GM19035 (cell line): ENCODE measurements at regions not wholly inside any gene's neighbourhood (a gene's known extent, or its start where the extent isn't known, plus 50 kb on each side); places are given as distances from the start of the nearest gene placed in this dataset.
"Not testable (repeated sequence)": the region's sequence is repeated elsewhere in the genome, so short reads cannot be mapped to it uniquely, and the experiment has no call there.

ENCODE experiments used
- ATAC-seq: cut with Tn5 transposase; IDR thresholded peaks from one replicate; pipeline ENCODE4 v1.9.1; 2021; ENCODE audit not compliant: unreplicated experiment

DNA sequence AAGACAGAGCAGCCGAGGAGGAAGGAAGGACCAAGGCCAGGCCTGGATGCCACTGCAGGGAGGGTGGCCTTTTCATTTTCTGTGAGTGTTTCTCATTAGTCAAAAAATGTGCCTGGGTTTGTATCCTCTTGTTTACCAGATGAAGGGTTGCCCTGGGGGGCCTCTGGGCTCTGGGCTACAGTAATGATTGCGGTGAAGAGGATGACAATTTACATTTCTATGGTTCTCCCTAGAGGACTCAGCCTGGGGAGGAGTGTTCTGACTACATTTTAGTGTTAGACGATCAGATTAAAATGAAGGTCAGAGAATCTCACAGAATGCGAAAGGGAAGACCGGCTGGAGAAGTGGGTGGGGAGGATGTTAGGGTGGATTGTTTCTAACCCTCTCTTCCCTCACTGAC, 108.0 kb upstream of the KMT2C start:
- ATAC-seq = no peak

DNA sequence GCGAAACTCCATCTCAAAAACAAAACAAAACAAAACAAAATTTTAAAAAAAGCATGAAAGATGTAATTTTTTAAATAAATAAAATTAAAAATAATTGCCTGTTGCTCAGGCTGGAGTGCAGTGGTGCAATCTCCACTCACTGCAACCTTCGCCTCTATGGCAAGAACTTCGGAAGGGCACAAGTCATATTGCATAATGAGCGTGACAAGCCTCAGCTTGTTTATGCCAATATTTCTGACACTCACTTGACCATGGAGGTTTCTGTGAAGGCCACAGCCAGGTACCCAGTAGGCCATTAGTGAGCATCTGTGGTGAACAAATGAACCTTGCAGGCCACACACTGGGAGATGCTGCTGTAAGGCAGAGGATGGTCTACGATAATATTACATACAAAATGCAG, 106.1 kb upstream of the KMT2C start:
- no peak for ATAC-seq

DNA sequence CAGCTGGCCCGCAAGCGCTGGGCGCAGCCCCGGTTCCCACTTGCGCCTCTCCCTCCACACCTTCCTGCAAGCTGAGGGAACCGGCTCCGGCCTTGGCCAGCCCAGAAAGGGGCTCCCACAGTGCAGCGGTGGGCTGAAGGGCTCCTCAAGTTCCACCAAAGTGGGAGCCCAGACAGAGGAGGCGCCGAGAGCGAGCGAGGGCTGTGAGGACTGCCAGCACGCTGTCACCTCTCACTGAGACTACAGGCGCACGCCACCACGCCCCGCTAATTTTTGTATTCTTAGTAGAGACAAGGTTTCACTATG, 103.3 kb upstream of the KMT2C start:
- not testable (repeated sequence) for ATAC-seq

DNA sequence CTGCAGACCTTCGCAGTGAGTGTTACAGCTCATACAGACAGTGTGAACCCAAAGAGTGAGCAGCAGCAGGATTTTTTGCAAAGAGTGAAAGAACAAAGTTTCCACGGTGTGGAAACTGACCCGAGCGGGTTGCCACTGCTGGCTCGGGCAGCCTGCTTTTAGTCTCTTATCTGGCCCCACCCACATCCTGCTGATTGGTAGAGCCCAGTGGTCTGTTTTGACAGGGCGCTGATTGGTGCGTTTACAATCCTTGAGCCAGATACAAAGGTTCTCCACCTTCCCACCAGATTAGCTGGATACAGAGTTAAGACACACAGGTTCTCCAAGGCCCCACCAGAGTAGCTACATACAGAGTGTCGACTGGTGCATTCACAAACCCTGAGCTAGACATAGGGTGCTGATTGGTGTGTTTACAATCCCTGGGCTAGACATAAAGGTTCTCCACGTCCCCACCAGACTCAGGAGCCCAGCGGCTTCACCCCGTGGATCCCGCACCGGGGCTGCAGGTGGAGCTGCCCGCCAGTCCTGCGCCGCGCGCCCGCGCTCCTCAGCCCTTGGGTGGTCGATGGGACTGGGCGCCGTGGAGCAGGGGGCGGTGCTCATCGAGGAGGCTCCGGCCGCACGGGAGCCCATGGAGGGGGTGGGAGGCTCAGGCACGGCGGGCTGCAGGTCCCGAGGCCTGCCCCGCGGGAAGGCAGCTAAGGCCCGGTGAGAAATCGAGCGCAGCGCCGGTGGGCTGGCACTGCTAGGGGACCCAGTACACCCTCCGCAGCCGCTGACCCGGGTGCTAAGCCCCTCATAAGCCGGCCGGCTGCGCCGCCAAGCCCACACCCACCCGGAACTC, 102.8 kb upstream of the KMT2C start:
- not testable (repeated sequence) for ATAC-seq

DNA sequence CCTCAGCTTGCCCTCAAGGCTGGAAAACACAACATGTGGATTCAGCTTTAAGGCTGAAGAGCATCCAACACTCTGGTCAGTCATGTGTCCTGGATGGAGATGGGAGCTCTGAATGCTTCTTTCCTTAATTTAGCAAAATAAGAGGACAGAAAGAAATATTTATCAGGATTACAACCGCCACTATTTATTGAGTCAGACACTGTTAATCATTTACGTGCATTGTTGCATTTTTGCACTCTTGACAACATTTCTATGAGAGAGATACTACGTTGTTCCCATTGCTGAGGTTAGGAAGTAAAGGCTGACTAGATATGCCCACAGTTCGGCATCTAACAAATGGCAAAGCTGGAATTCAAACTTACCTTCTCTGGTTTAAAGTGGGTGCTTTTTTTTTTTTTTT, 101.8 kb upstream of the KMT2C start:
- ATAC-seq = no peak

DNA sequence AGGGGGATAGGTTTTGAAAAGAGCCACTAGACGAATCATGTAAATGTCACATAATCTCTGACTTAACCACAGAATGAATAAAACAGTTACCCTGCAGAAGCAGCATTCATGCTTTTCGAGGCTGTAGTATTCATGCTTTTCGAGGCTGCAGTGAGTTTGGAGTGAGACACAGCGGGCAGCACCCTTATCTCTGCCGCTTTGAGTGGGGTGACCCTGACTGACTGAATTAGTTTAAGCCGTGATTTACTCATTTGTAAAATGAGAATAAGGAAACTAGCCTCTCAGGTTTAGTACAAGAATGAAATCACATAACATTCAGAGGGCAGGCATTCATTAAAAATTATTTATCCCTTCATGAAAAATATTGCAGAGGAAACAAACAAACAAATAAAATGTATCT, 92.8 kb upstream of the KMT2C start:
- no peak for ATAC-seq

DNA sequence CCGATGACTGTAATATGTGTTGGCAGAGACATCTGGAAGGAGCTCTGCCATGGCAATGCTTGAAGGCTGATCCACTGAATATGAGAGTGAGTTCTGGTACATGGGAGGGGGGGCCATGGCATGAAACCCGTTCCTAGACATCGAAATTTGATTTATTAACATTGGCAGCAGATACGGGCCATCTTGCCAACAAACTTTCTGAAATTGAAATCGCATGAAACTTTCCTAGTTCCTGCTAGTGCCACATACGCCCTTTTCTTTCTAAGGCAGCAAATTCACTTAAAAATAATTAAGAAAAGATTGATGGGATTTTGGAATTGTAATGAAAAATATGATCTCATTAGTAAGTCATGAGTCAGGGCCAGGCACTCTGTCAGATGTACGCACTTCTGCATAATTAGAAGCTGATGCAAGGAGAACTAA, 91.8 kb upstream of the KMT2C start:
- no peak for ATAC-seq

DNA sequence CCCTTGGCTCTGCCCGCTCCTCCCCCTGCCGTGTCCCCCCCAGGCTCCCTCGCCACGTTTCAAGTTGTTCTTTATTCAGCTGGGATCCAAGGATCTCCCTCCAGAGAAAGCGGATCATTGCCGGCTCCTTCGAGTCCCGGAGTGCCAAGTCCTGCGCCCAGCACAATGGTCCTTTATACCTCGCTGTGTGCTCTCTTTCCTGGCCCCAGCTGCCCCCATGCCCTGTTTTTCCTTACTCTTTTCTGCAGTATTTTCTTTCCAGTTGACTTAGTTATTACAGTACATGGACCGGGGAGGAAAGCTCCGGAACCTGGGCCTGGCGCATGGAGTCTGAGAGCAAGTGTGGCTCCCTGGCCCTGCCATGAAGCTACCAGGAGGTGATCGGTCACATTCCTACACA, 88.1 kb upstream of the KMT2C start:
- no peak for ATAC-seq

DNA sequence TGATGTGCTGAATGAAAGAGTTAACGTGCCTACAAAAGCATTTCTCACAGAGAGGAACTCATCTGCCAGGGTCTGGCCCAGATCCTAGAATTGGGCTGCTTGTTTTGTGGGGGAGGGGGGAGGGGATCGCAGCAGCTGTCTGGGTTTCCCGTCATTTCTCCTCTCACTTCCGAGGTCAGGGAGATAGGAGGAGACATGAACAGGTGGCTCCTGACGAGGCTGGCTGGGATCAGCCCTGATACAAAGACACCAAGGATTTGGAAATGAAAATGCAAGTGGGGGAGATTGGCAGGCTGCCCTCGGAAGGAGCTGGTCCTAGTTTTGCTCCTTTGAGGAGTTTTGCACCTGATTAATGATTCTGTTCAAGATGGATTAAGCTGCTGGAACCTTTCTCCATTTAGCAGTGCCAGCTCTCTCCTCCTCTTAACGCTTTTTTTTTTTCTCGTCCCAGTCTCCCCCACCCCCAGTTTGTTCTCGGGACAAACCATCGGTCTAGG, 86.8 kb upstream of the KMT2C start:
- no peak for ATAC-seq

DNA sequence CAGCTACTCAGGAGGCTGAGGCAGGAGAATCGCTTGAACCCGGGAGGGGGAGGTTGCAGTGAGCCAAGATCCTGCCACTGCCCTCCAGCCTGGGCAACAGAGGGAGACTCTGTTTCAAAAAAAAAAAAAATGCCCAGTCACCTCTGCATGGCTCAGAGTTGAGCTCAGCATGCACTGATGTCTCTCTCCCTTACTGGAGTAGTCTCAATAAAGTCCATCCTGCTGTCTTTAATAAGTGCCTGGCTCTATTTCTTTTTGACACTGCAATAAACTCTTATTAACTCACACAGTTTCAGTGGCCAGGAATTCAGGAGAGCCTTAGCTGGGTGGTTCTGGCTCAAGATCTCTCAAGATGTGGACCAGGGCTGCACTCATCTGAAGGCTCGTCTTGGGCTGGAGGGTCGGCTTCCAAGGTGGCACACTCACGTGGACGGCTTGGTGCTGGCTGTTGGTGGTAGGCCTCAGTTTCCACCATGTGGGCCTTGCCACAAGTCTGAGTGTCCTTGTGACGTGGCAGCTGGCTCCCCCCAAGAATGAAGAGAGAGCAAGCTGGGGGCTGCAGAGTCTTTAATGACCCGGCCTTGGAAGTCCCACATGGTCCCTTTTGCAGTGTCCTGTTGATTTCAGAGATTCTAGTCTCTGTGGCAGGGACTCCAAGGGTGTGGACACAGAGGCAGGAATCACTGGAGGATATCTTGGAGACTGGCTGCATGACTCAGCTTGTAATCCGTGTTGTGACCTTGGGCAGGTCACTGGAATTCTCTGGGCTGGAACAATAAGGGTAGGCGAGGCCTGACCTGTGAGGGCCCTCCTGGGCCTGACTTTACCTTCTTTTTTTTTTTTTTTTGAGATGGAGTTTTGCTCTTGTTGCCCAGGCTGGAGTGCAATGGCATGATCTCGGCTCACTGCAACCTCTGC, 85.9 kb upstream of the KMT2C start:
- no peak for ATAC-seq

DNA sequence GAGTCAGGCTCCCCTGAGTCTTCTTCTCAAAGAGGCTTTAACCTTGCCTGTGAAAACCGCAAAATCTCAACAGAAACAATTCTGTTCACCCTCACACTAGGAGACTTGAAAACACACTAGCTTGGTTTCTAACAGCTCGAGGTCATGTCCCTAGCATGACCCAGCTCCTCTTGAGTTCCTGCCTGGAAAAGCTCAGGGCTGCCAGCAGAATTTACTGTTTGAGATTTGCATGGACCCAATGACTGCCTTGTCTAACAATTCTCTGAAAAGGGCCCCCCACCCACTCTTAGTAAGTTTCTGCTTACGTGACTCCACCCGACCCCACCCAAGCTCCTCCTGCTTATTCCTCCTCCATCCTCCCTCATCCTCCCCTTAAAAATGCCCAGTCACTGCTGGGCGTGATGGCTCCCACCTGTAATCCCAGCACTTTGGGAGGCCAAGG, 85.1 kb upstream of the KMT2C start:
- no peak for ATAC-seq

DNA sequence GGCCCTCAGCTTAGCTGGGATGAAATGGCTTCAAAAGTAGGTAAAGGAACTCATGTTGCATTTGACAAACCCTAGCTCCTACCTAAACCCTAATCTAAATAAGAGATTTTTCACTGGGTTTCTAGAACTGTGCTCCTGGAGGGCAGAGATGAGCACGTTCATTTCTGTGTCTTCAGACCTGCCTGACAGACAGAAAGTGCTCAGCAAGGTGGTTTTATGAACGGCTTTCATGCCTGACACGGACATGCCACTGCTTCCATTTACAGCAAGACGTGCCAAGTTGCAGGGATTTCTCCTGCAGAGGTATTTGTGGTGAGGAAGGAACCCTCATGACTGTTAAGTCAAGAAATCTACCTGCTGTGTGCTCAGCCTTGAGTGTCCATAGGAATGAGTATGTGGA, 83.5 kb upstream of the KMT2C start:
- ATAC-seq = no peak

DNA sequence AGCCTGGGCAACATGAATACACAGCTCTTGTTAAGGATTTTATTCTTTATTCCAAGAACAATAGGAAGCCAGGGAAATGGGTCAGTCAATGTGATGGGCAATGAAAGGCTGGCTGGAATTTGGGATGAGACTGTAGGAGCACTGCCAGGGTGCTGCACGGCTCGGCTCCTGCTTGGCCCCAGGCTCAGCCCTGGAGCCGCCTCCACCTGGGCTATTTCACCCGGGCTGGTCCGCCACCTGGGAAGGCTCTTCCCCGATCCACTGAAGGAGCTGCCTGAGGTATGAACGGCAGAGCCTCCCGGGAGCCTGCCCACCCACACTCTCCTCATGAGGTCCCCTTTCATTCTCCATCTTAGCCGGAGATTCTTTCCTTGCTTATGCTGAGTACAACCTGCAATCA, 80.4 kb upstream of the KMT2C start:
- no peak for ATAC-seq

DNA sequence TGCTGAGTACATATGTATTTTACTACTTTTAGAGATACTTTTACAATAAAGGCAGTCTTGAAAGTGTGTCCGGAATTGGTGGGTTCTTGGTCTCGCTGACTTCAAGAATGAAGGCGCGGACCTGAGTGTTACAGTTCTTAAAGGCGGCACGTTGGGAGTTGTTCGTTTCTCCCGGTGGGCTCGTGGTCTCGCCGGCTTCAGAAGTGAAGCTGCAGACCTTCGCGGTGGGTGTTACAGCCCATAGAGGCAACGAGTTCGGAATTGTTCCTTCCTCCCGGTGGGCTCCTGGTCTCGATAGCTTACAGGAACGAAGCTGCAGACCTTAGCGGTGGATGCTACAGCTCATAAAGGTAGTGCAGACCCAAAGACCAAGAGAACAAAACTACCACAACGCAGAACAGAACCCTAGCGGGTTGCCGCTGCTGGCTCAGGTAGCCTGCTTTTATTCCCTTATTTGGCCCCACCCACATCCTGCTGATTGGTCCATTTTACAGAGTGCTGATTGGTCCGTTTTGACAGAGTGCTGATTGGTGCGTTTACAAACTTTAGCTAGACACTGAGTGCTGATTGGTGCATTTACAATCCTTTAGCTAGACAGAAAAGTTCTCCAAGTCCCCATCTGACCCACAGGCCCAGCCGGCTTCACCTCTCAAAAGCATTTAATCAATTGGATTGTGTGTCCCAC, 79.6 kb upstream of the KMT2C start:
- not testable (repeated sequence) for ATAC-seq

DNA sequence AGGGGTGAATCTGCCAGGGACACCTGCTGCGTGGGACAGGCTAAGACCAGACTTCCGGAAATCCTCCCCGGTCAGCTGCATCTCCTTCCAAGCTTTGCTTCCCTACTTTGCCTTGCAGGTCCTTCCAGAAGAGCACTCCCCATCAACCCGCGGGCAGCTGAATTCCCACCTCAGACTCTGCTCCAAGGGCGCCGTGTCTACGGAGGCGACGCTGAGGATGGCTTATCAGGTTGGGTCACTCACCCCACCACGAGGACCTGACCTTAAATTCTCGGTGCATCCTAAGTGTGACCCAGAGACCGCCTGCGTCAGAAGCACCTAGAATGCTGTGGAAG, 78.9 kb upstream of the KMT2C start:
- ATAC-seq = no peak

DNA sequence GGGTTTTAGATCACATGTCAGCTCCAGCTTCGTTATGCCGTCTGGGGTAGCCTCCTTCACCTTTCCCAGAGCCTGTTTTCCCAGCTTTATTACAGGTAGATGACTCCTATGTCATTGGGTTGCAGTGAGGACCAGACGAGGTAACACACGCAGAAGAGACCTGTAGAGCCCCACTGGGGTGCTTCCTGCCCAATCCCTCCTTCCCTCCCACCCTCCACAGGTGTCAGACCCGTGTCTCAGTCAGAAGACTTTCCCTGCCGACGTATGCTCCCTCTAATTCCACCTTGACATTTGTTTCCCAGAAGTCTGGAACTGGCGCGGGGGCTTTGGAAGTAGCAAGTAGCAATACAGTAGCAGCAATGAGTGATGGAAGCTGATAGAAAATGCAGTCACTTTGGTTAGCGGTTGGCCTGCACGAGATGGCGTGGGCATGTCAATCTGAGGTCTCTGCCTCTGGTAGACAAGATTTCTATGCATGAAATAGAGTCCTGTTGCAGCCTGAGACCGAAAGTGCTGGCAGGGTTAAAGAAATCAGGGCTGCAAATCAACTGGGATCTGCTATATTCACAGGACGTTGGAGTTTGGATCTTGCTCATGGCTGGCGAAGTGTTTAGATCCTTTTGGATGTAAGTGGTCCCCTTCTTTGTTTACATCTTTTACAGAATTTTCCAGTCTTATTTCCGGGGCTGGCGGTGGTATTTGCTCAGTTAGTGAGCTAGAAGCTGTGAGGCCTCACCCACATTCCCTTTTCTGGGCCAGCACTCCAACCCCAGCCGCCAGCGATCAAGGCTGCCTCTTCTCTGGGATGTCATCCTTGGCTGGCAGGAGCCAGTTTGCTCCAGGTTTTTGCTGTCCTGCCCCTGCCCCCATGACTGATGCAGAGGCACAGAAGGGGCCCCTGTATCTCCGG, 78.3 kb upstream of the KMT2C start:
- no peak for ATAC-seq

DNA sequence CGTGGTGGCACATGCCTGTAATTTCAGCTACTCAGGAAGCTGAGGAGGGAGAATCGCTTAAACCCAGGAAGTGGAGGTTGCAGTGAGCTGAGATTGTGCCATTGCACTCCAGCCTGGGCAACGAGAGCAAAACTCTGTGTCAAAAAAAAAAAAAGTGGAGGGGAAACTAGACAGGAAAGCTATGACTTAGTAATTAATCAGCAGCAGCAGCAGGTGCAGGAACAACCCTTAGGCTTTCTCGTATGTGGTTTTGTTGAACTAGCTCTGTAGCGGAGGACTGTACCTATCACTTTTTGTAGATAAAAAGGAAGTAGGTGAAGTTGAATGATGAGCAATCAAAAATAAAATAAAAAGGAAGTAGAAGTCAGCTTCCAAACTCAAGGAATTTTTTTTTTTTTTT, 76.9 kb upstream of the KMT2C start:
- no peak for ATAC-seq

DNA sequence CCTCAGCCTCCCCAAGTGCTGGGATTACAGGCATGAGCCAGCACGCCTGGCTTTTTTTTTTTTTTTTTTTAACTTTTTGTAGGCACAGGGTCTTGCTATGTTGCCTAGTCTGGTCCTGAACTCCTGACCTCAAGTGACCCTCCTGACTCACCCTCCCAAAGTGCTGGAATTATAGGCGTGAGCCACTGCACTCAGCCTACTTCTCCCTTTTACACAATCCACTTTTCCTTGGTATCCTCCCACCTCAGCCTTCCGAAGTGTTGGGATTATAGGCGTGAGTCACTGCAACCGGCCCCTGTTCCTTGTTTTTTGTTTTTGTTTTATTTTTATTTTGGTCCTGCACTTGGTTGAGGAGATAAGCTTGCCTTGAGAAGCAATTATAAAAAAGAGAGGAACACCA, 75.9 kb upstream of the KMT2C start:
- no peak for ATAC-seq

DNA sequence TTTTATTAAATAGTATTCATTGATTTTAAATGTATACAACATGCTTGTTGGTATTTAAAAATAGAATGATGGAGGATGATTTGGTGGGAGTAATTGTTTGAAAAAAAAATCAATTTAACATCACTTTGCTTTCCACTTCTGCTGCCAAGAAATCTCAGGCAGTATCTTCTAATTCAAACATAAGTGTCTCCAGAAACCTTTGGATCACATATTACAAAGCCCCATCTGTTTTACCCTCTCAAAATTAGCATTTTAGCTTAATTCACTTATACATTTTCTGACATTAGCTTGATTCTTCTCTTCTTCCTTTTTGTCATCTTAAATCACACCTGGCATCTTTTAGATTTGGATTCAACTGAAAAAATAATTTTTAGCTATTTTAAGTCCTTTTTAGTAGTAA, 72.9 kb upstream of the KMT2C start:
- ATAC-seq = no peak

DNA sequence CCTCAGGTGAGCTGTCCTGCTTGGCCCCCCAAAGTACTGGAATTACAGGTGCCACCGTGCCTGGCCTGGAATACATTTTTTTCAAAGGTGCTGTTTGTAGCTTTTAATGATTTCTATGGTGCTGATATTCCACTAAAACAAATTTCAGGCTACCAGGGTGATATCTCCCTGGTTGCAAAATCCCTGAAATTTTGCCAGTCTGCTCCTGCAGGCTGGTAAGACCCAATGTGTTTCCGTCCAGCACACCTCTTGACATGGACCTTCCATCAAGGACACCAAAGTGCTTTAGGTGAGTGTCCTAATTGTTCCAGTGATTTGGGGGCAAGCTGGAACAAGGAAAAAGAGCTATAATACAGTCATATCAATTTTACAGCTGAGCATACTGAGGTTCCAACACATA, 69.8 kb upstream of the KMT2C start:
- ATAC-seq = no peak

DNA sequence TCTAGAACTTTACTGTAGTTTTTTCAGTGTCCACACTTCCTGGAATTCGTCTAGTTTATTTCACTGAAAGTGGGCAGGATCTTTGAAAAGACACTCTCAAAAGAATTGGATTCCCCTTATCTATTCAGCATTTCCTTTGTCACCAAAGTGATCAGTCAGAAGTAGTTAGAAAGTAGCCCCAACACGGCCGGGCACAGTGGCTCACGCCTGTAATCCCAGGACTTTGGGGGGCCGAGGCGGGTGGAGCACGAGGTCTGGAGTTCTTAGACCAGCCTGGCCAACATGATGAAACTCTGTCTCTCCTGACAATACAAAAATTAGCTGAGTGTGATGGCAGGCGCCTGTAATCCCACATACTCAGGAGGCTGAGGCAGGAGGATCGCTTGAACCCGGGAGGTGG, 69.0 kb upstream of the KMT2C start:
- no peak for ATAC-seq
